Activated naive CD8-positive, alpha-beta T cell treated with anti-CD3 and anti-CD28 coated beads, Interleukin-2, amount 50 U/mL, for 24 hours (primary cell): ENCODE measurements at regions not wholly inside any gene's neighbourhood (a gene's known extent, or its start where the extent isn't known, plus 50 kb on each side); places are given as distances from the start of the nearest gene placed in this dataset.

Experiments used
- ATAC-seq: fragments of 150-1000 bp; cut with Tn5 transposase; one replicate; pipeline ENCODE4 v1.10.0; 2021
- DNase-seq: peaks from one replicate; pipeline ENCODE4 v3.0.0; 2021
- H3K27ac Mint-ChIP-seq: one replicate; pipeline ENCODE4 v1.8.0; 2021; ENCODE audit warnings: mild to moderate bottlenecking, mixed read lengths
- H3K27me3 Mint-ChIP-seq: one replicate; pipeline ENCODE4 v1.8.0; 2021; ENCODE audit warnings: mixed read lengths
- H3K36me3 Mint-ChIP-seq: one replicate; pipeline ENCODE4 v1.8.0; 2021; ENCODE audit warnings: low read depth, mixed read lengths
- H3K4me1 Mint-ChIP-seq: one replicate; pipeline ENCODE4 v1.8.0; 2021; ENCODE audit warnings: mixed read lengths
- H3K4me3 Mint-ChIP-seq: one replicate; pipeline ENCODE4 v1.8.0; 2021; ENCODE audit warnings: mild to moderate bottlenecking, moderate library complexity, mixed read lengths
- H3K9me3 Mint-ChIP-seq: one replicate; pipeline ENCODE4 v1.8.0; 2021; ENCODE audit warnings: mixed read lengths

- Mint-ChIP-seq H3K9me3 (no peaks in the 10 kb centered on the region), H3K27me3 (peaks cover 3% of the 10 kb centered on the region), H3K4me3 (no peak overlapping the region), H3K36me3 (no peaks in the 10 kb centered on the region), H3K4me1 (no peaks in the 10 kb centered on the region), H3K27ac (no peak overlapping the region)
- ATAC-seq (no peak), DNase-seq (no peak)
These were observed 150.7 kb upstream of the DYNLRB2 start for GRCh38 chr16:80390046-80390445.

- H3K9me3 Mint-ChIP-seq = no peaks in the 10 kb centered on the region
- no peak overlapping the region for H3K27ac Mint-ChIP-seq
- peaks cover 3% of the 10 kb centered on the region for H3K27me3 Mint-ChIP-seq
- DNase-seq (no peak), ATAC-seq (no peak)
- H3K4me1 Mint-ChIP-seq = no peaks in the 10 kb centered on the region
- H3K4me3 Mint-ChIP-seq = no peak overlapping the region
- no peaks in the 10 kb centered on the region for H3K36me3 Mint-ChIP-seq
These were observed 151.5 kb upstream of the DYNLRB2 start for GRCh38 chr16:80389338-80389737.

- DNase-seq = no peak
- H3K27me3 Mint-ChIP-seq = peaks cover 3% of the 10 kb centered on the region
- no peaks in the 10 kb centered on the region for H3K9me3 Mint-ChIP-seq
- H3K4me3 Mint-ChIP-seq = no peak overlapping the region
- no peaks in the 10 kb centered on the region for H3K4me1 Mint-ChIP-seq
- H3K36me3 Mint-ChIP-seq = no peaks in the 10 kb centered on the region
- no peak for ATAC-seq
- no peak overlapping the region for H3K27ac Mint-ChIP-seq
These were observed 153.4 kb upstream of the DYNLRB2 start for GRCh38 chr16:80387318-80387921.

- no peaks in the 10 kb centered on the region for H3K36me3 Mint-ChIP-seq
- no peak for DNase-seq
These were observed 155.9 kb upstream of the DYNLRB2 start for GRCh38 chr16:80384862-80385261.

GRCh38 chr16:80380514-80380913 lies 160.3 kb upstream of the DYNLRB2 start:
- Mint-ChIP-seq H3K9me3 (no peaks in the 10 kb centered on the region), H3K36me3 (no peaks in the 10 kb centered on the region), H3K27ac (no peak overlapping the region), H3K4me1 (no peaks in the 10 kb centered on the region), H3K27me3 (peaks cover 3% of the 10 kb centered on the region), H3K4me3 (no peak overlapping the region)
- ATAC-seq (no peak), DNase-seq (no peak)

More at GRCh38 chr16:80384862-80385261, 155.9 kb upstream of the DYNLRB2 start:
- no peak overlapping the region for H3K27ac Mint-ChIP-seq
- H3K9me3 Mint-ChIP-seq = no peaks in the 10 kb centered on the region
- no peaks in the 10 kb centered on the region for H3K4me1 Mint-ChIP-seq
- no peak for ATAC-seq
- peaks cover 6% of the 10 kb centered on the region for H3K27me3 Mint-ChIP-seq
- H3K4me3 Mint-ChIP-seq = no peak overlapping the region

- ATAC-seq = no peak
- no peak overlapping the region for H3K4me3 Mint-ChIP-seq
- H3K27me3 Mint-ChIP-seq = peaks cover 3% of the 10 kb centered on the region
These were observed 163.5 kb upstream of the DYNLRB2 start for GRCh38 chr16:80377096-80377956.

GRCh38 chr16:80375973-80376372 lies 164.8 kb upstream of the DYNLRB2 start:
- ATAC-seq (no peak), DNase-seq (no peak)
- no peak overlapping the region for H3K27ac Mint-ChIP-seq
- peaks cover 7% of the 10 kb centered on the region for H3K9me3 Mint-ChIP-seq
- no peaks in the 10 kb centered on the region for H3K4me1 Mint-ChIP-seq
- H3K27me3 Mint-ChIP-seq = no peaks in the 10 kb centered on the region
- no peaks in the 10 kb centered on the region for H3K36me3 Mint-ChIP-seq
- H3K4me3 Mint-ChIP-seq = no peak overlapping the region

More at GRCh38 chr16:80377096-80377956, 163.5 kb upstream of the DYNLRB2 start:
- Mint-ChIP-seq H3K36me3 (no peaks in the 10 kb centered on the region), H3K9me3 (peaks cover 7% of the 10 kb centered on the region), H3K27ac (no peak overlapping the region), H3K4me1 (no peaks in the 10 kb centered on the region)
- no peak for DNase-seq

- Mint-ChIP-seq H3K4me3 (no peak overlapping the region), H3K27me3 (no peaks in the 10 kb centered on the region), H3K4me1 (no peaks in the 10 kb centered on the region), H3K9me3 (peaks cover 7% of the 10 kb centered on the region), H3K36me3 (no peaks in the 10 kb centered on the region), H3K27ac (no peak overlapping the region)
- ATAC-seq (no peak), DNase-seq (no peak)
These were observed 165.3 kb upstream of the DYNLRB2 start for GRCh38 chr16:80375513-80375912.

- no peaks in the 10 kb centered on the region for H3K27me3 Mint-ChIP-seq
- H3K9me3 Mint-ChIP-seq = peaks cover 7% of the 10 kb centered on the region
- DNase-seq = no peak
- no peak overlapping the region for H3K27ac Mint-ChIP-seq
- H3K4me3 Mint-ChIP-seq = no peak overlapping the region
- H3K4me1 Mint-ChIP-seq = no peaks in the 10 kb centered on the region
- no peaks in the 10 kb centered on the region for H3K36me3 Mint-ChIP-seq
- no peak for ATAC-seq
These were observed 168.5 kb upstream of the DYNLRB2 start for GRCh38 chr16:80372341-80372740.

GRCh38 chr16:80369138-80369958 lies 171.4 kb upstream of the DYNLRB2 start:
- Mint-ChIP-seq H3K4me1 (no peaks in the 10 kb centered on the region), H3K27ac (no peak overlapping the region), H3K9me3 (peaks cover 7% of the 10 kb centered on the region), H3K4me3 (no peak overlapping the region), H3K36me3 (no peaks in the 10 kb centered on the region), H3K27me3 (peaks cover 2% of the 10 kb centered on the region)
- DNase-seq (no peak), ATAC-seq (no peak)

- no peak for DNase-seq
- Mint-ChIP-seq H3K27me3 (peaks cover 7% of the 10 kb centered on the region), H3K9me3 (no peaks in the 10 kb centered on the region), H3K4me3 (no peak overlapping the region), H3K36me3 (no peaks in the 10 kb centered on the region), H3K27ac (no peak overlapping the region), H3K4me1 (no peaks in the 10 kb centered on the region)
- no peak for ATAC-seq
These were observed 173.6 kb upstream of the DYNLRB2 start for GRCh38 chr16:80367037-80367658.

GRCh38 chr16:80366023-80366422 lies 174.8 kb upstream of the DYNLRB2 start:
- Mint-ChIP-seq H3K36me3 (no peaks in the 10 kb centered on the region), H3K9me3 (no peaks in the 10 kb centered on the region), H3K27ac (no peak overlapping the region), H3K4me1 (no peaks in the 10 kb centered on the region), H3K27me3 (peaks cover 9% of the 10 kb centered on the region), H3K4me3 (no peak overlapping the region)
- no peak for DNase-seq
- ATAC-seq = no peak

GRCh38 chr16:80362816-80363215 lies 178.0 kb upstream of the DYNLRB2 start:
- Mint-ChIP-seq H3K4me1 (no peaks in the 10 kb centered on the region), H3K9me3 (no peaks in the 10 kb centered on the region), H3K4me3 (no peak overlapping the region), H3K27ac (no peak overlapping the region), H3K36me3 (no peaks in the 10 kb centered on the region), H3K27me3 (peaks cover 11% of the 10 kb centered on the region)
- ATAC-seq = no peak
- DNase-seq = no peak

- Mint-ChIP-seq H3K27ac (no peak overlapping the region), H3K4me3 (no peak overlapping the region), H3K9me3 (no peaks in the 10 kb centered on the region), H3K27me3 (peaks cover 3% of the 10 kb centered on the region), H3K4me1 (no peaks in the 10 kb centered on the region), H3K36me3 (no peaks in the 10 kb centered on the region)
- DNase-seq = no peak
- no peak for ATAC-seq
These were observed 184.4 kb upstream of the DYNLRB2 start for GRCh38 chr16:80356365-80356764.
